ENCODE measurements at regions not wholly inside any gene's neighbourhood (a gene's known extent, or its start where the extent isn't known, plus 50 kb on each side); places are given as distances from the start of the nearest gene placed in this dataset.

- H3K4me2 ChIP-seq (ENCODE audit: control insufficient read depth, insufficient read depth): no peak overlapping the region
- SMC1A ChIA-PET (ENCODE audit: uncharacterized antibody, unreplicated experiment): no interaction called here
- in situ Hi-C loops (cut with MboI) (no loop called here), intact Hi-C loops (cut with micrococcal nuclease; ENCODE audit: unreplicated experiment) (no loop called here)
- ATAC-seq (no peak), FAIRE-seq (no peak), DNase-seq (ENCODE audit: low read depth, low spot score) (no peak)
- RAD21 ChIA-PET (ENCODE audit: unreplicated experiment): no interaction called here
- POLR2A ChIA-PET: no interaction called here
- BruUV-seq (replicated peaks): no TSS peak
- no peaks in the 10 kb centered on the region for H3K9me3 ChIP-seq (replicated peaks; ENCODE audit: control insufficient read depth, insufficient read depth, low read length)
- 24% methylated on average over 6 of the region's 6 CpGs for WGBS (ENCODE audit: insufficient coverage, insufficient replicate concordance, low lambda C conversion rate, missing lambda C conversion rate)
- no peak overlapping the region for H3K27ac ChIP-seq (ENCODE audit: control insufficient read depth, insufficient read depth)
- no peaks in the 10 kb centered on the region for H3K36me3 ChIP-seq (ENCODE audit: control insufficient read depth in 2 of 2, insufficient read depth in 2 of 2, low read length in 1 of 2)
- CTCF ChIA-PET: no interaction called here
- H3K79me2 ChIP-seq (ENCODE audit: control insufficient read depth, insufficient read depth, low read length): no peaks in the 10 kb centered on the region
- no peak overlapping the region for H2AFZ ChIP-seq (ENCODE audit: control insufficient read depth, low read depth, low read length)
- H3K4me3 ChIP-seq: no peak overlapping the region
- H3K27me3 ChIP-seq (replicated peaks in 1 of 2; ENCODE audit: control insufficient read depth in 2 of 2, insufficient read depth in 2 of 2, low read length in 1 of 2): no peaks in the 10 kb centered on the region
- no peak overlapping the region for H3K9ac ChIP-seq (ENCODE audit: control insufficient read depth, insufficient read depth, low read length)
- H4K20me1 ChIP-seq (ENCODE audit: control insufficient read depth, insufficient read depth): no peaks in the 10 kb centered on the region
- H3K4me1 ChIP-seq (ENCODE audit: control insufficient read depth, insufficient read depth, low read length): no peaks in the 10 kb centered on the region
- TF ChIP-seq RAD51 (IDR thresholded peaks at IDR 0.05): no peak
- no peak for TF ChIP-seq USF1 (IDR thresholded peaks at IDR 0.05; ENCODE audit: borderline replicate concordance, extremely low read length, insufficient read depth, low read depth, low read length)
- no peak for TF ChIP-seq NR2C2 (IDR thresholded peaks at IDR 0.05; ENCODE audit: borderline replicate concordance, control insufficient read depth, insufficient read length, low read depth)
- no peak for TF ChIP-seq SMAD1 (IDR thresholded peaks at IDR 0.05; ENCODE audit: low read depth, partially characterized antibody)
- TF ChIP-seq NFYB (IDR thresholded peaks at IDR 0.05; ENCODE audit: insufficient read depth, low read depth, low read length): no peak
- no peak for TF ChIP-seq SP1 (IDR thresholded peaks at IDR 0.05; ENCODE audit: low read depth, low read length)
- TF ChIP-seq, protein P1, sequence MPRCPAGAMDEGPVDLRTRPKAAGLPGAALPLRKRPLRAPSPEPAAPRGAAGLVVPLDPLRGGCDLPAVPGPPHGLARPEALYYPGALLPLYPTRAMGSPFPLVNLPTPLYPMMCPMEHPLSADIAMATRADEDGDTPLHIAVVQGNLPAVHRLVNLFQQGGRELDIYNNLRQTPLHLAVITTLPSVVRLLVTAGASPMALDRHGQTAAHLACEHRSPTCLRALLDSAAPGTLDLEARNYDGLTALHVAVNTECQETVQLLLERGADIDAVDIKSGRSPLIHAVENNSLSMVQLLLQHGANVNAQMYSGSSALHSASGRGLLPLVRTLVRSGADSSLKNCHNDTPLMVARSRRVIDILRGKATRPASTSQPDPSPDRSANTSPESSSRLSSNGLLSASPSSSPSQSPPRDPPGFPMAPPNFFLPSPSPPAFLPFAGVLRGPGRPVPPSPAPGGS (IDR thresholded peaks at IDR 0.05; ENCODE audit: borderline replicate concordance, insufficient read depth, low read depth, low read length, poor library complexity, severe bottlenecking): no peak
- TF ChIP-seq, protein P2, sequence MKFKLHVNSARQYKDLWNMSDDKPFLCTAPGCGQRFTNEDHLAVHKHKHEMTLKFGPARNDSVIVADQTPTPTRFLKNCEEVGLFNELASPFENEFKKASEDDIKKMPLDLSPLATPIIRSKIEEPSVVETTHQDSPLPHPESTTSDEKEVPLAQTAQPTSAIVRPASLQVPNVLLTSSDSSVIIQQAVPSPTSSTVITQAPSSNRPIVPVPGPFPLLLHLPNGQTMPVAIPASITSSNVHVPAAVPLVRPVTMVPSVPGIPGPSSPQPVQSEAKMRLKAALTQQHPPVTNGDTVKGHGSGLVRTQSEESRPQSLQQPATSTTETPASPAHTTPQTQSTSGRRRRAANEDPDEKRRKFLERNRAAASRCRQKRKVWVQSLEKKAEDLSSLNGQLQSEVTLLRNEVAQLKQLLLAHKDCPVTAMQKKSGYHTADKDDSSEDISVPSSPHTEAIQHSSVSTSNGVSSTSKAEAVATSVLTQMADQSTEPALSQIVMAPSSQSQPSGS (IDR thresholded peaks at IDR 0.05; ENCODE audit: low read length): no peak
- TF ChIP-seq EGR1 (IDR thresholded peaks at IDR 0.05; ENCODE audit: borderline replicate concordance in 1 of 2, low read depth in 2 of 2, low read length in 2 of 2): no peak
- no peak for TF ChIP-seq CREB1 (IDR thresholded peaks at IDR 0.05; ENCODE audit: low read depth)
- no peak for TF ChIP-seq BMI1 (IDR thresholded peaks at IDR 0.05; ENCODE audit: borderline replicate concordance)
- TF ChIP-seq ZNF592 (IDR thresholded peaks at IDR 0.05): no peak
- TF ChIP-seq RUNX3 (IDR thresholded peaks at IDR 0.05; ENCODE audit: low read length): no peak
- TF ChIP-seq, protein P3, sequence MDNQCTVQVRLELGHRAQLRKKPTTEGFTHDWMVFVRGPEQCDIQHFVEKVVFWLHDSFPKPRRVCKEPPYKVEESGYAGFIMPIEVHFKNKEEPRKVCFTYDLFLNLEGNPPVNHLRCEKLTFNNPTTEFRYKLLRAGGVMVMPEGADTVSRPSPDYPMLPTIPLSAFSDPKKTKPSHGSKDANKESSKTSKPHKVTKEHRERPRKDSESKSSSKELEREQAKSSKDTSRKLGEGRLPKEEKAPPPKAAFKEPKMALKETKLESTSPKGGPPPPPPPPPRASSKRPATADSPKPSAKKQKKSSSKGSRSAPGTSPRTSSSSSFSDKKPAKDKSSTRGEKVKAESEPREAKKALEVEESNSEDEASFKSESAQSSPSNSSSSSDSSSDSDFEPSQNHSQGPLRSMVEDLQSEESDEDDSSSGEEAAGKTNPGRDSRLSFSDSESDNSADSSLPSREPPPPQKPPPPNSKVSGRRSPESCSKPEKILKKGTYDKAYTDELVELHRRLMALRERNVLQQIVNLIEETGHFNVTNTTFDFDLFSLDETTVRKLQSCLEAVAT (IDR thresholded peaks at IDR 0.05): no peak
- no peak for TF ChIP-seq POLR2A (IDR thresholded peaks at IDR 0.05; ENCODE audit: low read depth, low read length)
Observed at GRCh38 chr1:57908147-57908890, 484.5 kb upstream of the DAB1 start.

All from GM12878 (cell line).